ENCODE measurements at regions not wholly inside any gene's neighbourhood (a gene's known extent, or its start where the extent isn't known, plus 50 kb on each side); places are given as distances from the start of the nearest gene placed in this dataset.

DNA sequence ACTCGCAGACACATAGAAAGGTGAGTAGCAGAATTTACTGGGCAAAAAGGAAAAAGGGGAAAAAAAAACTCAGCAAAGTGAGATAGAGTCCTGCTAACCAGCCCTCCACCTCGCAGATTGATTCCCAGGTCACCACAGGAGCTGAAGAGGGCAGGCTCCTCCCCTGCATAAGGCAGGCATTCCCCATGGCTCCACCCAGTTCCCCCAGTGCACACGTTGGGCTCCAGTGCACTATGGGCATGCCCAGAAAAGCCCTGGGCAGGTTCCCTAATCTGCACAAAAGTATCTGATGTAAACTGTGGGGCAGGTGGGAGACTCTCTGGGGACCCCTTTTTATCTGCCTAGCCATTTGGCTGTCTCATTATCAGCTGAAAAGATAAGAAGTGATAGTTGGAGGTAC lies 461.2 kb upstream of the TMEFF2 start:
- TF ChIP-seq, protein P1, sequence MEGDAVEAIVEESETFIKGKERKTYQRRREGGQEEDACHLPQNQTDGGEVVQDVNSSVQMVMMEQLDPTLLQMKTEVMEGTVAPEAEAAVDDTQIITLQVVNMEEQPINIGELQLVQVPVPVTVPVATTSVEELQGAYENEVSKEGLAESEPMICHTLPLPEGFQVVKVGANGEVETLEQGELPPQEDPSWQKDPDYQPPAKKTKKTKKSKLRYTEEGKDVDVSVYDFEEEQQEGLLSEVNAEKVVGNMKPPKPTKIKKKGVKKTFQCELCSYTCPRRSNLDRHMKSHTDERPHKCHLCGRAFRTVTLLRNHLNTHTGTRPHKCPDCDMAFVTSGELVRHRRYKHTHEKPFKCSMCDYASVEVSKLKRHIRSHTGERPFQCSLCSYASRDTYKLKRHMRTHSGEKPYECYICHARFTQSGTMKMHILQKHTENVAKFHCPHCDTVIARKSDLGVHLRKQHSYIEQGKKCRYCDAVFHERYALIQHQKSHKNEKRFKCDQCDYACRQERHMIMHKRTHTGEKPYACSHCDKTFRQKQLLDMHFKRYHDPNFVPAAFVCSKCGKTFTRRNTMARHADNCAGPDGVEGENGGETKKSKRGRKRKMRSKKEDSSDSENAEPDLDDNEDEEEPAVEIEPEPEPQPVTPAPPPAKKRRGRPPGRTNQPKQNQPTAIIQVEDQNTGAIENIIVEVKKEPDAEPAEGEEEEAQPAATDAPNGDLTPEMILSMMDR (IDR thresholded peaks at IDR 0.05; ENCODE audit: low read depth, low read length) = no peak
- TF ChIP-seq EZH2phosphoT487 (IDR thresholded peaks at IDR 0.05; ENCODE audit: low read depth) = no peak
